ENCODE measurements at regions not wholly inside any gene's neighbourhood (a gene's known extent, or its start where the extent isn't known, plus 50 kb on each side); places are given as distances from the start of the nearest gene placed in this dataset.

- no peak for DNase-seq (ENCODE audit: low read depth in 2 of 2)
Observed at GRCh38 chr3:59653405-59654122, 603.7 kb upstream of the CFAP20DC start.

GRCh38 chr3:59644479-59645402 lies 594.9 kb upstream of the CFAP20DC start:
- DNase-seq (ENCODE audit: low read depth in 2 of 2): no peak

GRCh38 chr3:59641169-59641899 lies 591.5 kb upstream of the CFAP20DC start:
- DNase-seq (ENCODE audit: low read depth in 2 of 2): no peak

GRCh38 chr3:59632760-59633573 lies 583.1 kb upstream of the CFAP20DC start:
- DNase-seq (ENCODE audit: low read depth in 2 of 2): no peak

- DNase-seq (ENCODE audit: low read depth in 2 of 2): no peak
Observed at GRCh38 chr3:59631482-59631881, 581.7 kb upstream of the CFAP20DC start.

- DNase-seq (ENCODE audit: low read depth in 2 of 2): no peak
Observed at GRCh38 chr3:59621037-59621436, 571.2 kb upstream of the CFAP20DC start.

- no peak for DNase-seq (ENCODE audit: low read depth in 2 of 2)
Observed at GRCh38 chr3:59620325-59620724, 570.5 kb upstream of the CFAP20DC start.

GRCh38 chr3:59612444-59612715 lies 562.6 kb upstream of the CFAP20DC start:
- no peak for DNase-seq (ENCODE audit: low read depth in 2 of 2)

- DNase-seq (ENCODE audit: low read depth in 2 of 2): no peak
Observed at GRCh38 chr3:59611649-59612443, 562.0 kb upstream of the CFAP20DC start.

GRCh38 chr3:59609657-59610348 lies 560.0 kb upstream of the CFAP20DC start:
- DNase-seq (ENCODE audit: low read depth in 2 of 2): no peak

GRCh38 chr3:59608356-59608755 lies 558.5 kb upstream of the CFAP20DC start:
- DNase-seq (ENCODE audit: low read depth in 2 of 2): no peak

- DNase-seq (ENCODE audit: low read depth in 2 of 2): no peak
Observed at GRCh38 chr3:59607656-59608055, 557.8 kb upstream of the CFAP20DC start.

GRCh38 chr3:59606638-59607266 lies 556.9 kb upstream of the CFAP20DC start:
- no peak for DNase-seq (ENCODE audit: low read depth in 2 of 2)

GRCh38 chr3:59605944-59606534 lies 556.2 kb upstream of the CFAP20DC start:
- DNase-seq (ENCODE audit: low read depth in 2 of 2): no peak

- no peak for DNase-seq (ENCODE audit: low read depth in 2 of 2)
Observed at GRCh38 chr3:59605318-59605717, 555.5 kb upstream of the CFAP20DC start.

GRCh38 chr3:59601486-59601885 lies 551.7 kb upstream of the CFAP20DC start:
- DNase-seq (ENCODE audit: low read depth in 2 of 2): no peak

GRCh38 chr3:59600631-59601030 lies 550.8 kb upstream of the CFAP20DC start:
- DNase-seq (ENCODE audit: low read depth in 2 of 2): no peak

GRCh38 chr3:59596741-59597140 lies 546.9 kb upstream of the CFAP20DC start:
- no peak for DNase-seq (ENCODE audit: low read depth in 2 of 2)

- DNase-seq (ENCODE audit: low read depth in 2 of 2): no peak
Observed at GRCh38 chr3:59595830-59596229, 546.0 kb upstream of the CFAP20DC start.
